GM10248 (cell line): ENCODE measurements at regions not wholly inside any gene's neighbourhood (a gene's known extent, or its start where the extent isn't known, plus 50 kb on each side); places are given as distances from the start of the nearest gene placed in this dataset.

Source experiments
- CTCF ChIA-PET: fragments of 300-600 bp; sonication (Branson Sonifier 250); formaldehyde crosslinking; extraction: SDS; loops from one replicate; lab custom pipeline; 2021; ENCODE audit warnings: antibody characterized with exemption; lab: Yijun Ruan, JAX
- POLR2A ChIA-PET: fragments of 350-650 bp; sonication (Branson Sonifier 250); formaldehyde crosslinking; extraction: SDS; loops from one replicate; lab custom pipeline; 2020; ENCODE audit warnings: antibody characterized with exemption; lab: Yijun Ruan, JAX
- DNase-seq: peaks from one replicate; pipeline ENCODE4 v3.0.0; 2012; ENCODE audit errors: extremely low spot score
- CTCF ChIP-seq: IDR thresholded peaks from 2 replicates; pipeline ENCODE4 v1.5.1; 2012; ENCODE audit warnings: mild to moderate bottlenecking, low read depth; ENCODE audit errors: extremely low read depth, missing control alignments, control extremely low read depth

GRCh38 chr4:44872246-44872645 is 145.9 kb upstream of the GNPDA2 start:
- no peak for TF ChIP-seq CTCF
- CTCF ChIA-PET = no interaction called here
- POLR2A ChIA-PET = no interaction called here
- no peak for DNase-seq

GRCh38 chr4:44871133-44871532 is 144.8 kb upstream of the GNPDA2 start:
- no peak for DNase-seq
- CTCF ChIA-PET = no interaction called here
- no peak for TF ChIP-seq CTCF
- POLR2A ChIA-PET = no interaction called here

GRCh38 chr4:44869985-44870384 is 143.6 kb upstream of the GNPDA2 start:
- TF ChIP-seq CTCF = no peak
- DNase-seq = no peak
- ChIA-PET CTCF (interaction anchor here (1.3 kb wide), 1 partner anchor 10 kb away, joined by 4 read pairs; no protein-coding TSS in a partner anchor), POLR2A (no interaction called here)

GRCh38 chr4:44869222-44869882 is 143.0 kb upstream of the GNPDA2 start:
- CTCF ChIA-PET = interaction anchor here (1.3 kb wide), 1 partner anchor 9 kb away, joined by 4 read pairs; no protein-coding TSS in a partner anchor
- no peak for TF ChIP-seq CTCF
- POLR2A ChIA-PET = no interaction called here
- no peak for DNase-seq

- DNase-seq = no peak
- ChIA-PET POLR2A (no interaction called here), CTCF (no interaction called here)
- no peak for TF ChIP-seq CTCF
Measured at GRCh38 chr4:44861756-44862155, 135.4 kb upstream of the GNPDA2 start.

- no peak for DNase-seq
- ChIA-PET CTCF (interaction anchor here (1.2 kb wide), 1 partner anchor 10 kb away, joined by 4 read pairs; no protein-coding TSS in a partner anchor), POLR2A (no interaction called here)
- no peak for TF ChIP-seq CTCF
Measured at GRCh38 chr4:44859477-44859876, 133.1 kb upstream of the GNPDA2 start.
